Activated naive CD8-positive, alpha-beta T cell treated with anti-CD3 and anti-CD28 coated beads, Interleukin-2, amount 10 ng/mL, durations not matched to agents 7 days and 5 days (primary cell): ENCODE measurements at regions not wholly inside any gene's neighbourhood (a gene's known extent, or its start where the extent isn't known, plus 50 kb on each side); places are given as distances from the start of the nearest gene placed in this dataset.
"Not testable (repeated sequence)": the region's sequence is repeated elsewhere in the genome, so short reads cannot be mapped to it uniquely, and the experiment has no call there.

Experiments
- ATAC-seq: fragments of 150-1000 bp; cut with Tn5 transposase; one replicate; pipeline ENCODE4 v1.10.0; 2021; ENCODE audit warnings: low read depth, moderate library complexity
- POLR2A ChIA-PET: fragments of 350-600 bp; sonication (Branson Sonifier 250); formaldehyde crosslinking; loops from one replicate; lab custom pipeline; 2021; ENCODE audit warnings: antibody characterized with exemption; lab: Charles Lee
- DNase-seq: peaks from one replicate; pipeline ENCODE4 v3.0.0; 2021
- H3K27ac Mint-ChIP-seq: one replicate; pipeline ENCODE4 v1.8.0; 2022; ENCODE audit warnings: mild to moderate bottlenecking, mixed read lengths
- H3K27me3 Mint-ChIP-seq: one replicate; pipeline ENCODE4 v1.8.0; 2022; ENCODE audit warnings: mild to moderate bottlenecking, moderate library complexity, mixed read lengths
- H3K36me3 Mint-ChIP-seq: one replicate; pipeline ENCODE4 v1.8.0; 2021; ENCODE audit warnings: mild to moderate bottlenecking, mixed read lengths
- H3K4me1 Mint-ChIP-seq: one replicate; pipeline ENCODE4 v1.8.0; 2021; ENCODE audit warnings: mixed read lengths
- H3K4me3 Mint-ChIP-seq: one replicate; pipeline ENCODE4 v1.8.0; 2022; ENCODE audit warnings: mild to moderate bottlenecking, moderate library complexity, mixed read lengths
- H3K9me3 Mint-ChIP-seq: one replicate; pipeline ENCODE4 v1.8.0; 2021; ENCODE audit warnings: mixed read lengths

DNA sequence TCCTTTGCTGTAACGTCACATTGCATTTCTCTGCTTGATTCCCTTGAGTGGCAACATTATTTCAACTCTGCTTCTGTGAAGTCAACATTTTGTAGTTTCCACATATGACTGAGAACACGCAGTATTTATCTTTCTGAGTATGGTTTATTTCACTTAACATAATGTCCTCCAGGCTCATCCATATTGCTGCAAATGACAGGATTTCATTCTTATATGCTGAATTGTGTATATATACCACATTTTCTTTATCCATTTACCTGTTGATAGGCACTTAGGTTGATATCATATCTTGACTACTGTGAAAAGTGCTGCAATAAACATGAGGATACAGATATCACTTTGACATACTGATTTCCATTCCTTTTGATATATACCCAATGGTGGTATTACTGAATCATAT lies 878.5 kb downstream of the PLOD2 start:
- no peak for ATAC-seq

DNA sequence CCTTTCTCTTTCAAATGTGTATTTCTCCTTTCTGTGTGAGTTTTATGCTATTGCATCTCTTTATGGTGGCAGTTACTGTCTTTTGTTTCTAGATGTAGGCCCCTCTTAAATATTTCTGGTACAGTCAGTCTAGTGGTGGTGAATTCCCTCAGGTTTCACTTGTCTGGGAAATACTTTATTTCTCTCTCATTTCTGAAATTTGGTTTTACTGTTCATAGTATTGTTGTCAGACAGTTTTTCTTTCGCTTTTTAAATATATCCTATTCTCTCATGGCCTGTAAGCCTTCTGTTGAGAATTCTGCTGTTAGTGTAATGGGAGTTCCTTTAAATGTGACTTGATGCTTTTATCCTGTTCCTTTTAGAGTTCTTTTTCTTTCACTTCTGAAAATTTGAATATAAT lies 874.0 kb downstream of the PLOD2 start:
- Mint-ChIP-seq H3K27ac (no peak overlapping the region), H3K4me3 (no peak overlapping the region), H3K4me1 (no peaks in the 10 kb centered on the region), H3K27me3 (no peaks in the 10 kb centered on the region), H3K36me3 (no peaks in the 10 kb centered on the region), H3K9me3 (peaks cover 3% of the 10 kb centered on the region)
- no peak for DNase-seq
- ATAC-seq, result no peak
- POLR2A ChIA-PET, result no interaction called here

More for the DNA sequence above, 878.5 kb downstream of the PLOD2 start:
- Mint-ChIP-seq H3K4me1 (no peaks in the 10 kb centered on the region), H3K9me3 (peaks cover 3% of the 10 kb centered on the region), H3K27me3 (no peaks in the 10 kb centered on the region), H3K4me3 (no peak overlapping the region), H3K27ac (no peak overlapping the region), H3K36me3 (no peaks in the 10 kb centered on the region)
- no peak for DNase-seq
- POLR2A ChIA-PET, result no interaction called here

DNA sequence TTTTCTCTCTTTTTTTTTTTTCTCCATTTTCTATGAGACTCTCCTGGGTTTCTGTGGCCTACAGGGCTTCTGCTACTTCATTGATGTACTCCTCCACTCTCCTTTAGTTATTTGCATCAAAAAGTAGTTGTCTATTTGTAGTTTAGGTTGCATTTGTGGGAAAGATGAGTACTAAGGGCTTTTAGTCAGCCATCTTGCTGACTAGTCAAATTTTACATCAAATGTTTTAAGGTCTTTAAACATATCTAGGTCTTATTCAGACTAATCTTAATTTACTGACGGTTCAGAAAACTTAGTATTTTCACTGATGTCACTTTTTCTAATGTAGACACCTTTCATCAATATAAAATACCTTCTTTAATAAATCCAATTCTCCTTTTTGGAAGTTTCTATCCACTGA lies 871.0 kb downstream of the PLOD2 start:
- H3K4me3 Mint-ChIP-seq, result no peak overlapping the region

DNA sequence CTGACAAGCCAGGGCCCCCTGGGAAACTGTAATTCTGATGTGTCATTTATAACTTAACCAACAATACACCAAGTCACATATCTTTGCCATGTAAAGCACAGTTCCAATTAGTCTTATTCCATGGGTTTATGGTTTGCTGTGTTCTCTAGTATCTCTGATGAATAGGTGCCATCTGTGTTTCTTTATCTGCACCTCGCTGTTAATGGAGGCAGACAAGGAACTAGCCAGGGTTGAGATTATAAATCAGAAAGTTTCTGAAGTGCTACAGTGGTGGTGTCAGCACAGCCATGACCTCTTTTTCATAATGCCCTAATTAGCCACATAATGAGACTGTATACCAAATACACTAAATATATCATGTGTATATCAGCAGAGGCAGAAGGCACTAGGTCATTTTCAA lies 866.4 kb downstream of the PLOD2 start:
- POLR2A ChIA-PET, result no interaction called here
- ATAC-seq, result no peak
- Mint-ChIP-seq H3K36me3 (no peaks in the 10 kb centered on the region), H3K4me3 (no peak overlapping the region), H3K4me1 (no peaks in the 10 kb centered on the region), H3K9me3 (peaks cover 4% of the 10 kb centered on the region), H3K27ac (no peak overlapping the region), H3K27me3 (no peaks in the 10 kb centered on the region)
- DNase-seq, result no peak

More for the DNA sequence above, 871.0 kb downstream of the PLOD2 start:
- ATAC-seq (no peak), DNase-seq (no peak)
- no peak overlapping the region for H3K27ac Mint-ChIP-seq
- H3K36me3 Mint-ChIP-seq, result no peaks in the 10 kb centered on the region
- H3K4me1 Mint-ChIP-seq, result no peaks in the 10 kb centered on the region
- H3K9me3 Mint-ChIP-seq, result peaks cover 3% of the 10 kb centered on the region
- POLR2A ChIA-PET, result no interaction called here
- no peaks in the 10 kb centered on the region for H3K27me3 Mint-ChIP-seq

DNA sequence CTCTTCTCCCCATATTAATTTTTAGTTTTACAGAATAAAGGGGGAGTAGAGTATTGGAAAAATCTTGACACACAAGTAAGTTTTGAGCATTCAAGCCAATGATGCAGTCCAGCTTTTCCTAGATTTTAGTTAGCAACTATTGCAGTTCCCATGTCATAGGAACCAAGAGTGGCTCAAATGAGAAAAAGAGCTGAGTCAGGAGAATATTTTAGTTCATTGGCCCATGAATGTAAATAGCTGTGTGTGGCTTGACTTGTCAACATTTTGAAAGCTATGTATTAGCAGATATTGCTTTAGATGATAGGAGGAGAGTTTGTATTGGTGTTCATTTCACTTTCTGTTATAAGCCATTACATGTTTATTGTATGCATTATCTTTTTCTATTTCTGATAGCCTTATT lies 853.7 kb downstream of the PLOD2 start:
- H3K4me1 Mint-ChIP-seq, result no peaks in the 10 kb centered on the region
- H3K9me3 Mint-ChIP-seq, result peaks cover 1% of the 10 kb centered on the region
- no peak for DNase-seq
- no peak overlapping the region for H3K4me3 Mint-ChIP-seq
- no peaks in the 10 kb centered on the region for H3K36me3 Mint-ChIP-seq
- ATAC-seq, result no peak
- H3K27ac Mint-ChIP-seq, result no peak overlapping the region
- POLR2A ChIA-PET, result no interaction called here
- no peaks in the 10 kb centered on the region for H3K27me3 Mint-ChIP-seq

DNA sequence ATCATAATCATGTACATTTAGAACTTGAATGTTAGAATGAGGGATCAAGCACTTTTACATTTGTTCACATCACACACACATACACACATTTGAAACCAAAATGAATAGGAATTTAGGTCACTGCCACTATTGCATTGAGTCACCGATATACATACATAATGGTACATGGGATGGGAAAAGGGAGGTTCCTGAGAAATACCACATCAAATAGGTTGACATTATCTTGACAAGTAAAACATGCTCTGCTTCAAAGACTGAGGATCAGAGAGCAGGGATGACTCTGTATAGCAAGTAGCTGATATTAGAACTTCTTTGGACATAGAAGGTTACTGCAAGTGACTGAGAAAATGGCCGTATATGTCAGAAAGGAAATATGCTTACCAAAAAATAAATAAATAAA lies 847.2 kb downstream of the PLOD2 start:
- no peak overlapping the region for H3K4me3 Mint-ChIP-seq
- POLR2A ChIA-PET, result no interaction called here
- no peak overlapping the region for H3K27ac Mint-ChIP-seq
- ATAC-seq (no peak), DNase-seq (no peak)
- H3K36me3 Mint-ChIP-seq, result no peaks in the 10 kb centered on the region
- peaks cover 1% of the 10 kb centered on the region for H3K9me3 Mint-ChIP-seq
- H3K4me1 Mint-ChIP-seq, result no peaks in the 10 kb centered on the region
- no peaks in the 10 kb centered on the region for H3K27me3 Mint-ChIP-seq

DNA sequence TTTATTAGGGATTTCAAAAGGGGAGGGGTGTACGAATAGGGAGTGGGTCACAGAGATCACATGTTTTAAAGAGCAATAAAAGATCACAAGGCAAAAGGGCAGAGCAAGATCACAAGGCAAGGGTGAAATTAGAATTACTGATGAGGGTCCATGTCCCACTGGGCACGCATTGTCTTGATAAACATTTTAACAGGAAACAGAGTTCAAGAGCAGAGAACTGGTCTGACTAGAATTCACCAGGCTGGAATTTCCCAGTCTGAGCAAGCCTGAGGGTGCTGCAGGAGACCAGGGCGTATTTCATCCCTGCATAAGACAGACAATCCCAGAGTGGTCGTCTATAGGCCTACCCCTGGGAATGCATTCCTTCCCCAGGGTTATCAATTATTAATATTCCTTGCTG lies 844.7 kb downstream of the PLOD2 start:
- POLR2A ChIA-PET, ATAC-seq, DNase-seq, H3K4me3 Mint-ChIP-seq, H3K27ac Mint-ChIP-seq, H3K4me1 Mint-ChIP-seq, H3K9me3 Mint-ChIP-seq, H3K27me3 Mint-ChIP-seq, H3K36me3 Mint-ChIP-seq: not testable (repeated sequence)

DNA sequence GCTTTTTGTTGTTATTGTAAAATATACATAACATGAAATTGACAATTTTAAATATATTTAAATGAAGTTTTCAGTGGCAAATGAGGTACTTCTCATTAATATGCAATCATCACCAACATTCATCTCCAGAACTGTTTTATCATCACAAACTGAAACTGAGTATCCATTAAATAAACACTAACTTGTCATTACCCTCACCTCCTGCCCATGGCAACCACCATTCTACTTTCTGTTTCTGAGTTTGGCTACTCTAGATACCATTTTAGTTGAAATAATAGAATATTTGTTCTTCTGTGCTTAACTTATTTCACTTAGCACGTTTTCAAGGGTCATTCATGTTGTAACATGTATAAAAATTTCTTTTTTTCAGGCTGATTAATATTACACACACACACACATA lies 834.3 kb downstream of the PLOD2 start:
- no peaks in the 10 kb centered on the region for H3K9me3 Mint-ChIP-seq
- no peak for ATAC-seq
- H3K4me1 Mint-ChIP-seq, result no peaks in the 10 kb centered on the region
- DNase-seq, result no peak
- H3K36me3 Mint-ChIP-seq, result no peaks in the 10 kb centered on the region
- H3K27ac Mint-ChIP-seq, result no peak overlapping the region
- H3K4me3 Mint-ChIP-seq, result no peak overlapping the region
- POLR2A ChIA-PET, result no interaction called here
- no peaks in the 10 kb centered on the region for H3K27me3 Mint-ChIP-seq

DNA sequence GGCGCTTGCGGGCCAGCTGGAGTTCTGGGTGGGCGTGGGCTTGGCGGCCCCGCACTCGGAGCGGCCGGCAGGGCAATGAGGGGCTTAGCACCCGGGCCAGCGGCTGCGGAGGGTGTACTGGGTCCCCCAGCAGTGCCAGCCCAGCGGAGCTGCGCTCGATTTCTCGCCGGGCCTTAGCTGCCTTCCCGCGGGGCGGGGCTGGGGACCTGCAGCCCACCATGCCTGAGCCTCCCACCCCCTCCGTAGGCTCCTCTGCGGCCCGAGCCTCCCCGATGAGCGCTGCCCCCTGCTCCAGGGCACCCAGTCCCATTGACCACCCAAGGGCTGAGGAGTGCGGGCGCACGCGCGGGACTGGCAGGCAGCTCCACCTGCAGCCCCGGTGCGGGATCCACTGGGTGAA lies 827.6 kb downstream of the PLOD2 start:
- ATAC-seq, H3K9me3 Mint-ChIP-seq, H3K4me1 Mint-ChIP-seq, POLR2A ChIA-PET, H3K36me3 Mint-ChIP-seq, H3K27ac Mint-ChIP-seq, H3K27me3 Mint-ChIP-seq, H3K4me3 Mint-ChIP-seq: not testable (repeated sequence)
- DNase-seq, result peak; percentile 20

DNA sequence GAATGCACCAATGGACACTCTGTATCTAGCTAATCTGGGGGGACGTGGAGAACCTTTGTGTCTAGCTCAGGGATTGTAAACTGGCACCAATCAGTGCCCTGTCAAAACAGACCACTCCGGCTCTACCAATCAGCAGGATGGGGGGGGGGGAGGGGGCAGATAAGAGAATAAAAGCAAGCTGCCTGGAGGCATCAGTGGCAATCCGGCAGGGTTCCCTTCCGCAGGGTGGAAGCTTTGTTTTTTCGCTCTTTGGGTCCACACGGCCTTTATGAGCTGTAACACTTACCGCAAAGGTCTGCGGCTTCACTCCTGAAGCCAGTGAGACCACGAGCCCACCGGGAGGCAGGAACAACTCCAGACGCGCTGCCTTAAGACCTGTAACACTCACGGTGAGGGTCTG lies 827.1 kb downstream of the PLOD2 start:
- Mint-ChIP-seq H3K9me3 (peaks cover 1% of the 10 kb centered on the region), H3K27ac (no peak overlapping the region), H3K27me3 (no peaks in the 10 kb centered on the region), H3K36me3 (no peaks in the 10 kb centered on the region), H3K4me3 (no peak overlapping the region), H3K4me1 (no peaks in the 10 kb centered on the region)
- POLR2A ChIA-PET, result no interaction called here
- ATAC-seq, result no peak
- no peak for DNase-seq

DNA sequence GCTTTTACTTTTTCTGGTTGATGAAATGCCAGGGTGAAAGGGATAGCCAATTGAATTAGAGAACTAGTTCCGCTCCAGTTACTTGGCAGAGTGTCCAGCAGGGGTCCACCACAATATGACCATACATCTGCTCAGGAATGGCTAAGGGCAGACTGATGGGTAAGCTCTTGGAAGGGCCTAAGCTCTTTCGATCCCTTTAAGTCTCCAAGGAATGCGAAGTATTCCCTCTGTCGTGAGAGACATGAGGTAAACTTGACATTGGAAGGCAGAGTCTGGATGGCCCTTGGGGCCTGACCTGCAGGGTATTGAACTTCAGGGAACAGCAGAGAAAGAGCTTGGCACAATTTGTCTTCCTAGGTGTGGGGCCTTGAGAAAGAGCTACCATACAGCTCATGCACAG lies 805.8 kb downstream of the PLOD2 start:
- Mint-ChIP-seq H3K36me3 (no peaks in the 10 kb centered on the region), H3K9me3 (peaks cover 12% of the 10 kb centered on the region), H3K27me3 (no peaks in the 10 kb centered on the region), H3K4me3 (no peak overlapping the region), H3K27ac (no peak overlapping the region), H3K4me1 (no peaks in the 10 kb centered on the region)
- no peak for ATAC-seq
- POLR2A ChIA-PET, result no interaction called here
- no peak for DNase-seq

DNA sequence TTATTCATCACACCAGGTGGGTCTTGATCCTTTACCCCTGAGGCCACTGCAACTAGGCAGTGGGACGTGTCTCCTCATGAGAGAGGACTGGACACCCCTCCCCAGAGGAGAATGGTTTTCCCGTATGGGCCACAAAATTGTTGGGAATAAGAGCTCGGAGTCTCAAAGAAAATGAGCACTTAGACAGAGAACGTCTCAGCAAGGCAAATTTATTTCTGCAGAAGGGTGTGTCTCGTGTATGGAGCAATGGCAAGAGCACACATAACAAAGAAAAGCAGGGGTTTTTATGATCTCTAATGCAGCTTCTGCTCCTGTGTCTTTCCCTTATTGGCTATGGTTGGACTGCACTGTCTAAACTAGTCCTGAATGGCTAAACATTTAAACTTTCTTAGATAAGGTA lies 803.5 kb downstream of the PLOD2 start:
- POLR2A ChIA-PET, result no interaction called here
- Mint-ChIP-seq H3K27me3 (no peaks in the 10 kb centered on the region), H3K27ac (no peak overlapping the region), H3K4me3 (no peak overlapping the region), H3K4me1 (no peaks in the 10 kb centered on the region), H3K36me3 (no peaks in the 10 kb centered on the region), H3K9me3 (peaks cover 12% of the 10 kb centered on the region)
- DNase-seq (no peak), ATAC-seq (no peak)

DNA sequence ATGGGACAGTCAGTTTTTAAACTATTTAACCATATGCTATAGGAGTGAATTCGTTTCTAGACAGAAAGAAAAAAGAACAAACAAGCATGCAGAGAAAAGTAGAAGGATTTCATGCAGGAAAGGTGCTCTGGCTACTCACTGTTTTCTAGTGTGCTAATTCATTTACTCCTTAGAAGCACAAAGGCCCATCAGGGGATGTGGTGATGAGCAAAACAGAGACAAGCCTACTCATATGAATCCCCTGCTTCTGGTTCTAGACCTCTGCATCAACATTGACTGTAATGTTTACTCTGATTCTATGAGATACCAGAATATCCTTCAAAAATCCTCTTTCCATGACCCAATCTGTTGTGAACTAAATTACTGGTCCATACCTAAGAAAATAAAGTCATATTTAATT lies 801.9 kb downstream of the PLOD2 start:
- ATAC-seq (no peak), DNase-seq (no peak)
- POLR2A ChIA-PET, result no interaction called here
- peaks cover 11% of the 10 kb centered on the region for H3K9me3 Mint-ChIP-seq
- H3K27me3 Mint-ChIP-seq, result no peaks in the 10 kb centered on the region
- H3K27ac Mint-ChIP-seq, result no peak overlapping the region
- no peaks in the 10 kb centered on the region for H3K4me1 Mint-ChIP-seq
- no peak overlapping the region for H3K4me3 Mint-ChIP-seq
- no peaks in the 10 kb centered on the region for H3K36me3 Mint-ChIP-seq

DNA sequence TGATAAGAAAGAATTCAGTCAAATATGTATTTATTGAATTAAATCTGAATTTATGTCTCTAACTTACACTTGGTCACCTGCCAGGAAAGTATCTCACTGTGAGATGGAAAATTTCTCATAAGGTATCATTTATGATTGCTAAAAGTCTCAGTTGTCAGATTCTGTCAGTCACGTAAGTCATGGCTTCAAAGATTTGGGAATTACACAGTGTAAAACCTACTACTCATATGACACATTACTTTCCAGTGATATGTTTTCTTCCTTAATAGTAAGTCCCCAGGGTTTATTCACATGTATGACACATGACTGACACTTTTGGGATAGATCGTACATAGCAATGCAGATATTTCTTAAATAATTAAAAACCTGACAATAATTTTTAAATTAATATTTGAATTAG lies 792.2 kb downstream of the PLOD2 start:
- ATAC-seq, result no peak
- no peak overlapping the region for H3K4me3 Mint-ChIP-seq
- POLR2A ChIA-PET, result no interaction called here
- H3K4me1 Mint-ChIP-seq, result no peaks in the 10 kb centered on the region
- peaks cover 2% of the 10 kb centered on the region for H3K9me3 Mint-ChIP-seq
- no peaks in the 10 kb centered on the region for H3K27me3 Mint-ChIP-seq
- H3K27ac Mint-ChIP-seq, result no peak overlapping the region
- H3K36me3 Mint-ChIP-seq, result no peaks in the 10 kb centered on the region
- DNase-seq, result no peak

DNA sequence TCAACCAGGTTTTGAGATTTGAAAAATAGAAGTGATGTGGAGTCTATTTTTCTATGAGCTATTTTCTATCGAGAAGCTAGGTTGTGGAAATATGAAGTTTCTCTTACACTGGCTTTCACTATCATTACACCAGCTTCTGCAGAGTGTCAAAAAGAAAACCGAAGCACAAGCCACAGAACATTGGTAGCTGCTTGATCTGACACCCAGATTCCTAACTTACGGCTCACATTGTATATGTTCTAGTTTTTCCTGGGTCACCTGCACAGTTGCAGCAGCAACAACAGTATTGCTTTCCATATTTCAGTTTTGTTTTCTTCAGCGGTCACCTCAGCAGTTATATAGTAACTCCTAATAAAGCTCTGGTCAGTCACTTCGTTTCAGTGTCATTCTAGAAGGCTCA lies 790.1 kb downstream of the PLOD2 start:
- no peak overlapping the region for H3K4me3 Mint-ChIP-seq
- no peak for DNase-seq

More for the DNA sequence above, 790.1 kb downstream of the PLOD2 start:
- Mint-ChIP-seq H3K9me3 (peaks cover 2% of the 10 kb centered on the region), H3K36me3 (no peaks in the 10 kb centered on the region), H3K4me1 (no peaks in the 10 kb centered on the region), H3K27me3 (no peaks in the 10 kb centered on the region), H3K27ac (no peak overlapping the region)
- POLR2A ChIA-PET, result no interaction called here
- no peak for ATAC-seq
